C4-2B (cell line): ENCODE measurements at regions not wholly inside any gene's neighbourhood (a gene's known extent, or its start where the extent isn't known, plus 50 kb on each side); places are given as distances from the start of the nearest gene placed in this dataset.

Experiments
- CTCF ChIP-seq: fragments of 450-650 bp; conservative IDR thresholded peaks from 2 replicates; pipeline ENCODE4 v1.5.1; 2017; ENCODE audit warnings: mild to moderate bottlenecking
- ZFX ChIP-seq: fragments of 450-650 bp; IDR thresholded peaks from 2 replicates; pipeline ENCODE4 v1.6.1; 2017

- TF ChIP-seq CTCF, result no peak
- no peak for TF ChIP-seq ZFX
Observed at GRCh38 chr9:12091865-12092527, 601.2 kb upstream of the TYRP1 start.
